ENCODE measurements at regions not wholly inside any gene's neighbourhood (a gene's known extent, or its start where the extent isn't known, plus 50 kb on each side); places are given as distances from the start of the nearest gene placed in this dataset.

DNA sequence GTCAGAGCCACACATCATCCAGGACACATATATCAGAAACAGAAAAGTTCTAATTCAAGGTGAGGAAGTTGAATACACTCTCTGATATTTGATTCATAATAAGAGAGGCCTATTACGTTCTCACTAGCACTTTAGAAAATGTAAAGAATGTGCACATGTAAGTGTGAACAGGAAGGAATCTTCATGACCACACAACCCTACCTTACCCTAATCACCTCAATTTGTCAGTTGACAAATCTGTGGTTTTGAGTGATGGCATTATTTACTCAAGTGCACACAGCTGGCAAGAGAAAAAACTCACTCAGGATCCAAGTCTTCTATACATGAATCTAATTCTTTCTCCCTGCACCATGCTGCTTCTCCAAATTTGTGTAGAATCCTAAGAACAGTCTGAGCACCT, 445.8 kb downstream of the SUCLA2 start:
- TF ChIP-seq, protein P1, sequence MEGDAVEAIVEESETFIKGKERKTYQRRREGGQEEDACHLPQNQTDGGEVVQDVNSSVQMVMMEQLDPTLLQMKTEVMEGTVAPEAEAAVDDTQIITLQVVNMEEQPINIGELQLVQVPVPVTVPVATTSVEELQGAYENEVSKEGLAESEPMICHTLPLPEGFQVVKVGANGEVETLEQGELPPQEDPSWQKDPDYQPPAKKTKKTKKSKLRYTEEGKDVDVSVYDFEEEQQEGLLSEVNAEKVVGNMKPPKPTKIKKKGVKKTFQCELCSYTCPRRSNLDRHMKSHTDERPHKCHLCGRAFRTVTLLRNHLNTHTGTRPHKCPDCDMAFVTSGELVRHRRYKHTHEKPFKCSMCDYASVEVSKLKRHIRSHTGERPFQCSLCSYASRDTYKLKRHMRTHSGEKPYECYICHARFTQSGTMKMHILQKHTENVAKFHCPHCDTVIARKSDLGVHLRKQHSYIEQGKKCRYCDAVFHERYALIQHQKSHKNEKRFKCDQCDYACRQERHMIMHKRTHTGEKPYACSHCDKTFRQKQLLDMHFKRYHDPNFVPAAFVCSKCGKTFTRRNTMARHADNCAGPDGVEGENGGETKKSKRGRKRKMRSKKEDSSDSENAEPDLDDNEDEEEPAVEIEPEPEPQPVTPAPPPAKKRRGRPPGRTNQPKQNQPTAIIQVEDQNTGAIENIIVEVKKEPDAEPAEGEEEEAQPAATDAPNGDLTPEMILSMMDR (IDR thresholded peaks at IDR 0.05): no peak
- no peak for TF ChIP-seq POLR2A (IDR thresholded peaks at IDR 0.05)
